Rectal smooth muscle tissue (tissue), 1 donor: ENCODE measurements at regions not wholly inside any gene's neighbourhood (a gene's known extent, or its start where the extent isn't known, plus 50 kb on each side); places are given as distances from the start of the nearest gene placed in this dataset.
A peak's percentile ranks its signal among the peaks of the same experiment; 100 is the strongest.

Experiments used
- H3K27ac ChIP-seq: one replicate; pipeline ENCODE4 v1.7.0; 2013; ENCODE audit warnings: low read depth, low read length, inconsistent platforms
- H3K27me3 ChIP-seq: one replicate; pipeline ENCODE4 v1.7.0; 2013; ENCODE audit warnings: low read length; ENCODE audit not compliant: control insufficient read depth, insufficient read depth
- H3K36me3 ChIP-seq: one replicate; pipeline ENCODE4 v1.7.0; 2013; ENCODE audit warnings: low read length; ENCODE audit not compliant: control insufficient read depth, insufficient read depth
- H3K4me1 ChIP-seq: one replicate; pipeline ENCODE4 v1.7.0; 2013; ENCODE audit warnings: low read length; ENCODE audit not compliant: control insufficient read depth, insufficient read depth
- H3K4me3 ChIP-seq: one replicate; pipeline ENCODE4 v1.7.0; 2013; ENCODE audit warnings: low read length
- H3K9ac ChIP-seq: one replicate; pipeline ENCODE4 v1.7.0; 2013; ENCODE audit warnings: low read length

- H3K4me1 ChIP-seq = peaks cover 21% of the 10 kb centered on the region
- no peaks in the 10 kb centered on the region for H3K27me3 ChIP-seq
- no peak overlapping the region for H3K4me3 ChIP-seq
- no peak overlapping the region for H3K9ac ChIP-seq
- H3K36me3 ChIP-seq = no peaks in the 10 kb centered on the region
- peak overlapping the region; percentile 96 for H3K27ac ChIP-seq
These were observed 62.9 kb upstream of the IL17B start for GRCh38 chr5:149441986-149442385.

GRCh38 chr5:149441194-149441753 lies 62.2 kb upstream of the IL17B start:
- Histone ChIP-seq H3K27me3 (no peaks in the 10 kb centered on the region), H3K4me3 (no peak overlapping the region), H3K27ac (no peak overlapping the region), H3K4me1 (peaks cover 26% of the 10 kb centered on the region), H3K36me3 (no peaks in the 10 kb centered on the region), H3K9ac (no peak overlapping the region)

GRCh38 chr5:149439899-149440542 lies 60.9 kb upstream of the IL17B start:
- Histone ChIP-seq H3K27ac (no peak overlapping the region), H3K9ac (no peak overlapping the region), H3K4me1 (peaks cover 27% of the 10 kb centered on the region), H3K36me3 (no peaks in the 10 kb centered on the region), H3K4me3 (no peak overlapping the region), H3K27me3 (no peaks in the 10 kb centered on the region)

- Histone ChIP-seq H3K27ac (no peak overlapping the region), H3K9ac (no peak overlapping the region), H3K36me3 (no peaks in the 10 kb centered on the region), H3K27me3 (no peaks in the 10 kb centered on the region), H3K4me1 (peaks cover 24% of the 10 kb centered on the region), H3K4me3 (no peak overlapping the region)
These were observed 59.6 kb upstream of the IL17B start for GRCh38 chr5:149438711-149439132.

- no peak overlapping the region for H3K4me3 ChIP-seq
- H3K4me1 ChIP-seq = peaks cover 22% of the 10 kb centered on the region
- no peaks in the 10 kb centered on the region for H3K27me3 ChIP-seq
- H3K36me3 ChIP-seq = no peaks in the 10 kb centered on the region
- H3K9ac ChIP-seq = no peak overlapping the region
- H3K27ac ChIP-seq = no peak overlapping the region
These were observed 59.2 kb upstream of the IL17B start for GRCh38 chr5:149438281-149438680.

GRCh38 chr5:149437391-149438040 lies 58.4 kb upstream of the IL17B start:
- Histone ChIP-seq H3K27ac (no peak overlapping the region), H3K4me1 (peaks cover 15% of the 10 kb centered on the region), H3K36me3 (no peaks in the 10 kb centered on the region), H3K9ac (no peak overlapping the region), H3K4me3 (no peak overlapping the region), H3K27me3 (no peaks in the 10 kb centered on the region)

GRCh38 chr5:149435660-149436059 lies 56.6 kb upstream of the IL17B start:
- Histone ChIP-seq H3K27ac (peak overlapping the region; percentile 89), H3K4me3 (no peak overlapping the region), H3K4me1 (peaks cover 15% of the 10 kb centered on the region), H3K36me3 (peaks cover 3% of the 10 kb centered on the region), H3K9ac (no peak overlapping the region), H3K27me3 (no peaks in the 10 kb centered on the region)

- Histone ChIP-seq H3K4me1 (peaks cover 15% of the 10 kb centered on the region), H3K36me3 (peaks cover 8% of the 10 kb centered on the region), H3K27me3 (no peaks in the 10 kb centered on the region), H3K9ac (no peak overlapping the region), H3K27ac (peak overlapping the region; percentile 53), H3K4me3 (no peak overlapping the region)
These were observed 55.9 kb upstream of the IL17B start for GRCh38 chr5:149435015-149435376.

- Histone ChIP-seq H3K27me3 (no peaks in the 10 kb centered on the region), H3K27ac (peak overlapping the region; percentile 53), H3K4me3 (no peak overlapping the region), H3K36me3 (peaks cover 13% of the 10 kb centered on the region), H3K9ac (no peak overlapping the region), H3K4me1 (peaks cover 15% of the 10 kb centered on the region)
These were observed 55.3 kb upstream of the IL17B start for GRCh38 chr5:149434162-149435014.

- Histone ChIP-seq H3K4me1 (peaks cover 15% of the 10 kb centered on the region), H3K27ac (peak overlapping the region; percentile 53), H3K9ac (no peak overlapping the region), H3K36me3 (peaks cover 19% of the 10 kb centered on the region), H3K4me3 (no peak overlapping the region), H3K27me3 (no peaks in the 10 kb centered on the region)
These were observed 54.5 kb upstream of the IL17B start for GRCh38 chr5:149433524-149434131.

GRCh38 chr5:149432911-149433401 lies 53.9 kb upstream of the IL17B start:
- Histone ChIP-seq H3K4me1 (peaks cover 15% of the 10 kb centered on the region), H3K27me3 (no peaks in the 10 kb centered on the region), H3K36me3 (peaks cover 26% of the 10 kb centered on the region), H3K9ac (no peak overlapping the region), H3K4me3 (no peak overlapping the region), H3K27ac (peak overlapping the region; percentile 42)

- H3K9ac ChIP-seq = no peak overlapping the region
- peaks cover 28% of the 10 kb centered on the region for H3K36me3 ChIP-seq
- H3K4me1 ChIP-seq = peaks cover 15% of the 10 kb centered on the region
- no peaks in the 10 kb centered on the region for H3K27me3 ChIP-seq
- peak overlapping the region; percentile 64 for H3K27ac ChIP-seq
- no peak overlapping the region for H3K4me3 ChIP-seq
These were observed 53.3 kb upstream of the IL17B start for GRCh38 chr5:149432376-149432775.
